ENCODE measurements at regions not wholly inside any gene's neighbourhood (a gene's known extent, or its start where the extent isn't known, plus 50 kb on each side); places are given as distances from the start of the nearest gene placed in this dataset.

- TF ChIP-seq CTCF (IDR thresholded peaks at IDR 0.05) (no peak), POLR2A (IDR thresholded peaks at IDR 0.05) (no peak)
Measured at GRCh38 chr2:236975766-236976165, 109.9 kb upstream of the COPS8 start.
